ENCODE measurements at regions not wholly inside any gene's neighbourhood (a gene's known extent, or its start where the extent isn't known, plus 50 kb on each side); places are given as distances from the start of the nearest gene placed in this dataset.

GRCh38 chr21:35677298-35677841, 383.0 kb downstream of the SETD4 start:
- H3K27ac ChIP-seq, result no peak overlapping the region
- TF ChIP-seq CTCF (IDR thresholded peaks at IDR 0.05), result no peak
- DNase-seq (ENCODE audit: low spot score), result no peak
- no peak overlapping the region for H3K4me3 ChIP-seq

DNA sequence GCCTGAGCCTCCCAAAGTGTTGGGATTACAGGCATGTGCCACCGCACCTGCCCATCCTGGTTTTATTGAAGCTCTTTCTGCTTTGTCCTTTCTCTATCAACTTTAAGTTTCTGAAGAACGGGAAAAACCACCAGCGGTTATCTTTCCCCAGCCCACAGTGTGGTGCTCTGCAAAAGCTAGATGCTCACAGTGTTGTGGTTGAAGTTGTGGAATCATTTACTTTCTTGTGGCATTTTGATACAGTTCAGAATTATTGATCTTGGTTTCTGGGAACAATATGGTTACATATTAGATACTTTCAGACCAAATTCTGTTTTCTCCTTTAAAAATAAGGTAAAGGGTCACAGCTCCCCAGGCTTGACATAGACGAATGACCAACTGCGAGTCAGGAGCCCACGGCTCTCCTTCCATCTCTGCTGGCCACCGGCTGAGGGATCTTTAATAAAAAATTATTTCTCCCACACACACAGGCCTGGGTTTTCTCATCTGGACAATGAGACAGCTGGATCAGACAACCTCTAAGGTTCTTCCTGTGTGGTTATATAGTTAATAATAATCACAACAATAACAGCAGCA, 385.3 kb downstream of the SETD4 start:
- TF ChIP-seq CTCF (IDR thresholded peaks at IDR 0.05), result no peak
- Histone ChIP-seq H3K27ac (no peak overlapping the region), H3K4me3 (no peak overlapping the region)
- DNase-seq (ENCODE audit: low spot score), result no peak

DNA sequence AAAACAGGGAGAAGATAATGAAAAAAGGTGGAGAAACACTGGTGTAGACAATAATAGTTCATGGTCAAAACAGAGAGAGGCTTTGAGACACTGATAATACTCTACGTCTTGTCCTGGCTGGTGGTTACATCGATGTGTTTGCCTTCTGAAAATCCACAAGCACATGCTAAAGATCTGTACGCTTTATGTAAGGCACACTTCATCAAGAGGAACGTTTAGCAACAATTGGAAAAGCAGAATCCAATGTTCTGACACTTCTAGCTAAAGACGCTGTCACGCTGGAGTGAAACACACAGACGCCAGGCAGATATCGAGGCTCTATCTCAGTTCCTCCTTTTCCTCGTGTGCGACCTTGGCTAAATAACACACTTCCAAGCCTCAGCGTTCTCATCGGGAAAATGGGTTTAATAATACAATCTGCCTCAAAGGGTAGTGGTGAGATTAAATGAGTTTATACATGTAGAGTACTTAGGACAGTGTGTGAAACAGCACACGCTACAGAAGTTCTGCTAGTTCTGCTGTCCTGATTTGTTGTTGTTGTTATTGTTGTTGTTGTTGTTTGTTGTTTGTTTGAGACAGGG, 386.1 kb downstream of the SETD4 start:
- Histone ChIP-seq H3K4me3 (no peak overlapping the region), H3K27ac (no peak overlapping the region)
- no peak for TF ChIP-seq CTCF (IDR thresholded peaks at IDR 0.05)
- no peak for DNase-seq (ENCODE audit: low spot score)

- no peak overlapping the region for H3K4me3 ChIP-seq
- DNase-seq (ENCODE audit: low spot score), result no peak
- no peak overlapping the region for H3K27ac ChIP-seq
- no peak for TF ChIP-seq CTCF (IDR thresholded peaks at IDR 0.05)
Observed at GRCh38 chr21:35672313-35672712, 388.0 kb downstream of the SETD4 start.

DNA sequence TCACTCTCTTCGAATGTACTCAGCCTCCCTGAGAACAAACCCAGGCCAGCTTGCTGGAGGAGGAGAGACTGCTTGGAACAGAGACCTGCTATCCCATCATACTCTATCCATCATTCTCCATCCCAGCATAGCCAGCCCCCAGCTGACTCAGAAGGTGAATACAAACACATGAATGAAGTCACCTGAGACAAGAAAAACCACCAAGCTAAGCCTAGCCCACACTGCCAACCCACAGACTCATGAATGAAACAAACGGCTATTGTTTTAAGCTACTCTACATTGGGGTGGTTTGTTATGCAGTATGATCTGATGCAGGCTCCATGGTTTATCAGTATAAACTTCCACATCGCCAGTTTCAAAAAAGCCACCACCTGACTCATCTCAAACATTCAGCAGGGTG, 395.6 kb downstream of the SETD4 start:
- TF ChIP-seq CTCF (IDR thresholded peaks at IDR 0.05), result no peak
- H3K27ac ChIP-seq, result no peak overlapping the region
- H3K4me3 ChIP-seq, result no peak overlapping the region
- no peak for DNase-seq (ENCODE audit: low spot score)

DNA sequence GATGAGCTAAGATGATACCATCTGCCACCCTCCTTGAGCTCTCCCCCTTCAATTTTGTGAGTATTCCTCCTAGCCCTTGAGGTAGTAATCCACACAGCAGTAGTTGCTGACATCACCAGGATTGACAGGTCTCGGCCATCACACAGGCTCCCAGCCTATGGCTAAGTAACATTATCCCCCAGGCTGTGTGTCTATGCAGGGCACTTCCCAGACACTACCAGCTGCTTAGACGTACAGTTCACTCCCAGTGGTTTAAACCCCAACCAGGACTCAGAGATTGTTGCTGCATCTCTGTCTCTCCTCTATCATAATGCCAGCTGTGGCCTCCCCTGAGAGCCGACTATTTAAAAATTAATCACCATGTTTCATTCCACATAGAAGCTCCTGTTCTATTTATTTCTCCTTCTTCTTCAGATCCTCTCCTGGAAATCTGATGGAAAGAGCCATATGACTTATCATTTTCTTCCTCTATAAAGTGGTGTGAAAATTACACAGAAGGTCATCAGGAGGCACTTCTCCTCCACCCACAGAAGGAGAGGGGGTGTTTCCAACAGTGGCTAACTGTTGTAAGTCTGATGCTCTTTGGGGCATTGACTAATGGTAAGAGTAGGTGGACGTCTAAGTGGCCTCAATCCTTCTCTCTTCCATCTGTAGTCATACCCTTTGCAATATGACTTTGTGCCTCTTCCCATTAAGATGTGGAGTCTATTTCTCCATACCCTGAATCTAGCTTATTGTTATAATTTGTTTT, 396.3 kb downstream of the SETD4 start:
- H3K27ac ChIP-seq, result no peak overlapping the region
- TF ChIP-seq CTCF (IDR thresholded peaks at IDR 0.05), result no peak
- H3K4me3 ChIP-seq, result no peak overlapping the region
- DNase-seq (ENCODE audit: low spot score), result no peak
